MCF 10A (cell line): ENCODE measurements at regions not wholly inside any gene's neighbourhood (a gene's known extent, or its start where the extent isn't known, plus 50 kb on each side); places are given as distances from the start of the nearest gene placed in this dataset.
"Not testable (repeated sequence)": the region's sequence is repeated elsewhere in the genome, so short reads cannot be mapped to it uniquely, and the experiment has no call there.

ENCODE experiments used
- BruUV-seq: library from RNA; stranded (reverse); fragments of 400-500 nt; replicated peaks from 2 replicates; lab custom pipeline; 2021; lab: Mats Ljungman, UMichigan
- CTCF ChIA-PET: fragments of 300-600 bp; sonication (Branson Sonifier 250); formaldehyde crosslinking; extraction: SDS; loops from one replicate; lab custom pipeline; 2021; ENCODE audit warnings: antibody characterized with exemption, inconsistent platforms; lab: Yijun Ruan, JAX
- POLR2A ChIA-PET: fragments of 300-600, 350-650 bp; sonication (Branson Sonifier 250); formaldehyde crosslinking; extraction: SDS; loops from one replicate; lab custom pipeline; 2020; ENCODE audit warnings: antibody characterized with exemption, inconsistent platforms; lab: Yijun Ruan, JAX
- DNase-seq: peaks from one replicate; pipeline ENCODE4 v3.0.0-alpha.2; 2018; ENCODE audit not compliant: unreplicated experiment
- H3K27ac Mint-ChIP-seq: one replicate; pipeline ENCODE4 v1.8.0; 2022; ENCODE audit warnings: mild to moderate bottlenecking, low read depth, mixed read lengths; ENCODE audit not compliant: unreplicated experiment
- H3K27me3 Mint-ChIP-seq: one replicate; pipeline ENCODE4 v1.8.0; 2022; ENCODE audit warnings: mixed read lengths; ENCODE audit not compliant: insufficient read depth, unreplicated experiment
- H3K36me3 Mint-ChIP-seq: one replicate; pipeline ENCODE4 v1.8.0; 2022; ENCODE audit warnings: mild to moderate bottlenecking, moderate library complexity, mixed read lengths; ENCODE audit not compliant: insufficient read depth, unreplicated experiment
- H3K4me1 Mint-ChIP-seq: one replicate; pipeline ENCODE4 v1.8.0; 2022; ENCODE audit warnings: mixed read lengths; ENCODE audit not compliant: insufficient read depth, unreplicated experiment
- H3K4me3 Mint-ChIP-seq: one replicate; pipeline ENCODE4 v1.8.0; 2022; ENCODE audit warnings: mild to moderate bottlenecking, moderate library complexity, mixed read lengths; ENCODE audit not compliant: unreplicated experiment
- H3K9me3 Mint-ChIP-seq: one replicate; pipeline ENCODE4 v1.8.0; 2022; ENCODE audit warnings: mixed read lengths; ENCODE audit not compliant: unreplicated experiment
- intact Hi-C: fragments of 100-400 bp; cut with micrococcal nuclease; formaldehyde crosslinking; loops from 2 replicates; pipeline ENCODE4 v1.14.1; 2022
- TF ChIP-seq, protein P1 (sequence below): fragments of 200-600 bp; IDR thresholded peaks from one replicate; pipeline ENCODE4 v1.8.0; 2022; ENCODE audit warnings: antibody characterized with exemption, mild to moderate bottlenecking; ENCODE audit not compliant: unreplicated experiment

DNA sequence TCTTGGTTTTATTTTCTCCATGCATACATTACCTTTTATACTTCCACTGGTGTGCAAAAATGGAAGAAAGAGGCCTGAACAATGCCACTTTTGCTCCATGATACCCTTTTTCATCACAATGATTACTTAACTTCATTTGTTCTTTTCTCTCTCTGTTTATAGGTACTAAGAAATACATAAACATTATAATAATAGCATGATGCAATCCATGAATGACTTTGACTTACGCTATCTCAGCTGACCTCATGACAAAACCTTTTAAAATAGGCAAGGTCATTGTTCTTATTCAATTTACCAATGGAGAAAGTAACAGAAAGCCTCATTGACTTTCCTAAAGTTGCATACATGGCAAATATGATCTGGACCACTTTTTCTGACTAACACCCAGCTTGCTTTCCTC is 105.1 kb upstream of the ZEB1 start:
- CTCF ChIA-PET: no interaction called here
- intact Hi-C loops: no loop called here

DNA sequence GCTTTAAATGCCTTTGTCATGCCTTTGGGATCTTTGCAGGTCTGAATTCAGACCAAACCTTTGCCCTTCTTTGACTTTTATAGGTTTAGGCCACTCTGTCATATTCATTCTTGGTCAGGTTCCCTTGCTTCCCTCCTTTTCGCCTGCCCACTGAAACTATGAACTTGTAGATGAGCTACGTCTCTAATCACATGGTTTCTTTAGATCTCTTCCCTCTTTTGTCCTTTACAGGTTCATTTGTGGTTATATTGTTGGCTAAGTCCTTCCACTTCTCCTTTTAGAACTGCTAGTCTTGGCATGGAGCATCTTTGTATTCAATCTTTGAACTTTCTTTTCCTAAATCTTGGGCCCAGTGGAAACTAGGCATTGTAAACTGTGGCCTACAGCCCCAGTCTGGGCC is 104.0 kb upstream of the ZEB1 start:
- no peaks in the 10 kb centered on the region for H3K36me3 Mint-ChIP-seq
- no TSS peak for BruUV-seq
- POLR2A ChIA-PET: no interaction called here
- H3K4me1 Mint-ChIP-seq: no peaks in the 10 kb centered on the region
- H3K4me3 Mint-ChIP-seq: no peak overlapping the region
- TF ChIP-seq, protein P1, sequence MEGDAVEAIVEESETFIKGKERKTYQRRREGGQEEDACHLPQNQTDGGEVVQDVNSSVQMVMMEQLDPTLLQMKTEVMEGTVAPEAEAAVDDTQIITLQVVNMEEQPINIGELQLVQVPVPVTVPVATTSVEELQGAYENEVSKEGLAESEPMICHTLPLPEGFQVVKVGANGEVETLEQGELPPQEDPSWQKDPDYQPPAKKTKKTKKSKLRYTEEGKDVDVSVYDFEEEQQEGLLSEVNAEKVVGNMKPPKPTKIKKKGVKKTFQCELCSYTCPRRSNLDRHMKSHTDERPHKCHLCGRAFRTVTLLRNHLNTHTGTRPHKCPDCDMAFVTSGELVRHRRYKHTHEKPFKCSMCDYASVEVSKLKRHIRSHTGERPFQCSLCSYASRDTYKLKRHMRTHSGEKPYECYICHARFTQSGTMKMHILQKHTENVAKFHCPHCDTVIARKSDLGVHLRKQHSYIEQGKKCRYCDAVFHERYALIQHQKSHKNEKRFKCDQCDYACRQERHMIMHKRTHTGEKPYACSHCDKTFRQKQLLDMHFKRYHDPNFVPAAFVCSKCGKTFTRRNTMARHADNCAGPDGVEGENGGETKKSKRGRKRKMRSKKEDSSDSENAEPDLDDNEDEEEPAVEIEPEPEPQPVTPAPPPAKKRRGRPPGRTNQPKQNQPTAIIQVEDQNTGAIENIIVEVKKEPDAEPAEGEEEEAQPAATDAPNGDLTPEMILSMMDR: no peak
- CTCF ChIA-PET: no interaction called here
- no peaks in the 10 kb centered on the region for H3K9me3 Mint-ChIP-seq
- intact Hi-C loops: no loop called here
- no peaks in the 10 kb centered on the region for H3K27me3 Mint-ChIP-seq
- H3K27ac Mint-ChIP-seq: no peak overlapping the region
- no peak for DNase-seq

More for the DNA sequence above, 105.1 kb upstream of the ZEB1 start:
- H3K27me3 Mint-ChIP-seq: no peaks in the 10 kb centered on the region
- H3K27ac Mint-ChIP-seq: no peak overlapping the region
- no peak for DNase-seq
- H3K9me3 Mint-ChIP-seq: no peaks in the 10 kb centered on the region
- H3K36me3 Mint-ChIP-seq: no peaks in the 10 kb centered on the region
- no peaks in the 10 kb centered on the region for H3K4me1 Mint-ChIP-seq
- POLR2A ChIA-PET: no interaction called here
- BruUV-seq: no TSS peak
- no peak overlapping the region for H3K4me3 Mint-ChIP-seq
- TF ChIP-seq, protein P1: no peak

DNA sequence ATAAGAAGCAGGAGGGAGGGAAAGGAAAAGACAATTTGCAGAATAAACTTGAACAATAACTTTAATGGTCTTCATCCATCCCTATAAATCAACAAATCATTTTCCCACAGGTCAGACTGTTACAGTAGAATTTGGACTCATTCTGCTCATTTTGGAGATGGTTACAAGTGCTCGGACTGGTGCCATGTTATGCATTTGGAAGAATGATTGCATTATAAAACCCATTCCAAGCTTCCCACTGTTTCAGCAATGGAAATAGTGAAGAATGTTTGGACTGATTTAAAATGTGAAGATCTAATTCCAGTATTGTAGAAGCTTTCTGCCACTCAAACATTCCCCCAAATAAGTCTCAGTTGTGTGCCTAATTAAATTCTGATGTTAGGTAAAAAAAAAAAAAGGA is 99.7 kb upstream of the ZEB1 start:
- H3K4me3 Mint-ChIP-seq: no peak overlapping the region
- no TSS peak for BruUV-seq
- H3K9me3 Mint-ChIP-seq: no peaks in the 10 kb centered on the region
- intact Hi-C loops: no loop called here
- H3K36me3 Mint-ChIP-seq: no peaks in the 10 kb centered on the region
- ChIA-PET POLR2A (interaction anchor here (0.7 kb wide), 1 partner anchor 41 kb away, joined by 5 read pairs; no protein-coding TSS in a partner anchor), CTCF (no interaction called here)
- TF ChIP-seq, protein P1: no peak
- no peak overlapping the region for H3K27ac Mint-ChIP-seq
- H3K27me3 Mint-ChIP-seq: no peaks in the 10 kb centered on the region
- H3K4me1 Mint-ChIP-seq: no peaks in the 10 kb centered on the region
- DNase-seq: no peak

DNA sequence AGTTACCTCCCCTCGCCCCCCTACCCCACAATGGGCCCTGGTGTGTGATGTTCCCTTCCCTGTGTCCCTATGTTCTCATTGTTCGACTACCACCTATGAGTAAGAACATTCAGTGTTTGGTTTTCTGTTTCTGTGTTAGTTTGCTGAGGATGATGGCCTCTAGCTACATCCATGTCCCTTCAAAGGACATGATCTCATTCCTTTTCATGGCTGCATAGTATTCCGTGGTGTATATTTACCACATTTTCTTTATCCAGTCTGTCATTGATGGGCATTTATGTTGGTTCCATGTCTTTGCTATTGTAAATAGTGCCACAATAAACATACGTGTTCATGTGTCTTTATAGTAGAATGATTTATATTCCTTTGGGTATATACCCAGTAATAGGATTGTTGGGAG is 90.2 kb upstream of the ZEB1 start:
- CTCF ChIA-PET, H3K4me3 Mint-ChIP-seq: not testable (repeated sequence)

DNA sequence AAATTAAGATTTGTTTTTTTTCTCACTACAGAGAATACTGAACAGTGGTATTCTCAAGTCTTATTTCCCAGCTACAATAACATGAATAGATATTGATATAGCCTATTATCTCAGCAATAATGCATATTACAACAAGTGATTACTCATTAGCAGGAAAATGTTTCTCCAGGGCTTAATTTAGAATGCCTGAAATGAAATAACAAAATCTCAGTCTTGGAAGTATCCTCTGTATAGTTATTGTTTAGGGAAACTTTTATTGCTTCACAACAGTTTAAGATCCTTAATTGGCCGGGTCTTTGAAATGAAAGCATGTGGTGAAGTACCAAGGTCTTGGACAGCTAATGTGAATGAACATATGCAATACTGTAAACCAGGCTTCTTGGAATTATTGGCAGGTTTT is 79.1 kb upstream of the ZEB1 start:
- H3K4me3 Mint-ChIP-seq: no peak overlapping the region
- POLR2A ChIA-PET: no interaction called here
- no peak for DNase-seq
- CTCF ChIA-PET: no interaction called here
- TF ChIP-seq, protein P1: no peak
- no TSS peak for BruUV-seq
- H3K27me3 Mint-ChIP-seq: no peaks in the 10 kb centered on the region
- peaks cover 10% of the 10 kb centered on the region for H3K9me3 Mint-ChIP-seq
- H3K36me3 Mint-ChIP-seq: peaks cover 6% of the 10 kb centered on the region
- intact Hi-C loops: no loop called here
- peaks cover 13% of the 10 kb centered on the region for H3K4me1 Mint-ChIP-seq
- no peak overlapping the region for H3K27ac Mint-ChIP-seq

More for the DNA sequence above, 90.2 kb upstream of the ZEB1 start:
- peaks cover 13% of the 10 kb centered on the region for H3K9me3 Mint-ChIP-seq
- intact Hi-C loops, DNase-seq, POLR2A ChIA-PET, BruUV-seq, H3K36me3 Mint-ChIP-seq, H3K27me3 Mint-ChIP-seq, H3K27ac Mint-ChIP-seq, H3K4me1 Mint-ChIP-seq: not testable (repeated sequence)
